Activated B cell treated with CpG ODN at 0.5 μM for 24 hours (primary cell): ENCODE measurements at regions not wholly inside any gene's neighbourhood (a gene's known extent, or its start where the extent isn't known, plus 50 kb on each side); places are given as distances from the start of the nearest gene placed in this dataset.

ENCODE experiments used
- ATAC-seq: fragments of 200-7000 bp; cut with Tn5 transposase; one replicate; pipeline ENCODE4 v1.10.0; 2021; ENCODE audit warnings: low read depth, mild to moderate bottlenecking, moderate library complexity
- CTCF ChIA-PET: fragments of 350-600 bp; sonication (Branson Sonifier 250); formaldehyde crosslinking; loops from one replicate; lab custom pipeline; 2021; ENCODE audit warnings: antibody characterized with exemption; lab: Charles Lee
- POLR2A ChIA-PET: fragments of 350-600 bp; sonication (Branson Sonifier 250); formaldehyde crosslinking; loops from one replicate; lab custom pipeline; 2021; ENCODE audit warnings: antibody characterized with exemption; lab: Charles Lee
- DNase-seq: peaks from one replicate; pipeline ENCODE4 v3.0.0; 2022
- H3K27ac Mint-ChIP-seq: one replicate; pipeline ENCODE4 v1.8.0; 2020; ENCODE audit warnings: mixed read lengths
- H3K27me3 Mint-ChIP-seq: one replicate; pipeline ENCODE4 v1.8.0; 2021; ENCODE audit warnings: mixed read lengths
- H3K36me3 Mint-ChIP-seq: one replicate; pipeline ENCODE4 v1.8.0; 2021; ENCODE audit warnings: low read depth, mixed read lengths
- H3K4me1 Mint-ChIP-seq: one replicate; pipeline ENCODE4 v1.8.0; 2021; ENCODE audit warnings: mixed read lengths
- H3K4me3 Mint-ChIP-seq: one replicate; pipeline ENCODE4 v1.8.0; 2020; ENCODE audit warnings: mild to moderate bottlenecking, mixed read lengths
- H3K9me3 Mint-ChIP-seq: one replicate; pipeline ENCODE4 v1.8.0; 2020; ENCODE audit warnings: mixed read lengths
- intact Hi-C: fragments of 100-400 bp; cut with micrococcal nuclease; formaldehyde crosslinking; loops from one replicate; pipeline ENCODE4 v1.15.1; 2024
- TF ChIP-seq, protein P1 (sequence below): fragments of 200-600 bp; IDR thresholded peaks from one replicate; pipeline ENCODE4 v1.8.0; 2022; ENCODE audit warnings: antibody characterized with exemption, mild to moderate bottlenecking

DNA sequence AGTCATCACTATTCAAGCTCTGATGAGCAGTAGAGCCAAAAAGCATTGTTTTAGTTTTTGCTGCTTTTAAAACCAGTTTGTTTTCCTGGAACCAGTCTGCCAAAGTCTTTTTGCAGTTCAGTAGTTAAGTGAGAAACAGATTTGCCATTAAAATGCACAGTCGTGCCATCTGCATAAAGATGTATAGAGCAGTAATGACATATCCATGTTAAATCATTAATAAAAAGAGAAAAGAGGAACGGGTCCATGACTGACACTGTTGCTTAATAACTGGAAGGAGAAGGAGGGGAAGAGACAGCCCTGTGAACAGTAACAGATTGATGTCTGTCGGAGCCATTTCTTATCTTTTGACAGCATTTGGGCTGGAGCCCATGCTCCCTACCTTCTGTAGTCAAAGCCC is 704.6 kb downstream of the SATB2 start:
- TF ChIP-seq, protein P1, sequence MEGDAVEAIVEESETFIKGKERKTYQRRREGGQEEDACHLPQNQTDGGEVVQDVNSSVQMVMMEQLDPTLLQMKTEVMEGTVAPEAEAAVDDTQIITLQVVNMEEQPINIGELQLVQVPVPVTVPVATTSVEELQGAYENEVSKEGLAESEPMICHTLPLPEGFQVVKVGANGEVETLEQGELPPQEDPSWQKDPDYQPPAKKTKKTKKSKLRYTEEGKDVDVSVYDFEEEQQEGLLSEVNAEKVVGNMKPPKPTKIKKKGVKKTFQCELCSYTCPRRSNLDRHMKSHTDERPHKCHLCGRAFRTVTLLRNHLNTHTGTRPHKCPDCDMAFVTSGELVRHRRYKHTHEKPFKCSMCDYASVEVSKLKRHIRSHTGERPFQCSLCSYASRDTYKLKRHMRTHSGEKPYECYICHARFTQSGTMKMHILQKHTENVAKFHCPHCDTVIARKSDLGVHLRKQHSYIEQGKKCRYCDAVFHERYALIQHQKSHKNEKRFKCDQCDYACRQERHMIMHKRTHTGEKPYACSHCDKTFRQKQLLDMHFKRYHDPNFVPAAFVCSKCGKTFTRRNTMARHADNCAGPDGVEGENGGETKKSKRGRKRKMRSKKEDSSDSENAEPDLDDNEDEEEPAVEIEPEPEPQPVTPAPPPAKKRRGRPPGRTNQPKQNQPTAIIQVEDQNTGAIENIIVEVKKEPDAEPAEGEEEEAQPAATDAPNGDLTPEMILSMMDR: no peak
- no peaks in the 10 kb centered on the region for H3K27me3 Mint-ChIP-seq
- no peaks in the 10 kb centered on the region for H3K36me3 Mint-ChIP-seq
- intact Hi-C loops: no loop called here
- no peaks in the 10 kb centered on the region for H3K4me1 Mint-ChIP-seq
- H3K9me3 Mint-ChIP-seq: no peaks in the 10 kb centered on the region
- ATAC-seq: no peak
- no peak for DNase-seq
- POLR2A ChIA-PET: no interaction called here
- H3K4me3 Mint-ChIP-seq: no peak overlapping the region
- no peak overlapping the region for H3K27ac Mint-ChIP-seq
- CTCF ChIA-PET: no interaction called here

DNA sequence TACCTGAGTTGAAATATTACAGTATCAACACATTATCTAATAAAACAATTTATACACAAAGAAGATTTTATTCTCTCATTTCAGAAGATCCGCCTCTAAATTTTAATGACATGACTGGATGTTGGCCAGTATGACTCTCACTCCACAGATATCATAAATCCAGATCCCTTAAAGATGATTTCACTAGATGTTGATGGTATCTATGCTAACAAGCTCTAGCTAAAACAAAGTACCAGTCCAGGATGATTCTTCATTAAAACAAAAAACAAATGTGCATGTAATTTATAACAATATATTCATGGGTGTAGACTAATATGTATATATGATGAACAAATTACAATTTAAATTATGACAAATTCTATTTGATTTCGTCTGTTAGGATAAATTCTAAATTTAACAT is 708.4 kb downstream of the SATB2 start:
- Mint-ChIP-seq H3K36me3 (no peaks in the 10 kb centered on the region), H3K27me3 (no peaks in the 10 kb centered on the region), H3K9me3 (no peaks in the 10 kb centered on the region), H3K4me1 (no peaks in the 10 kb centered on the region), H3K4me3 (no peak overlapping the region), H3K27ac (no peak overlapping the region)
- intact Hi-C loops: no loop called here
- DNase-seq (no peak), ATAC-seq (no peak)
- ChIA-PET CTCF (no interaction called here), POLR2A (no interaction called here)
- TF ChIP-seq, protein P1: no peak

DNA sequence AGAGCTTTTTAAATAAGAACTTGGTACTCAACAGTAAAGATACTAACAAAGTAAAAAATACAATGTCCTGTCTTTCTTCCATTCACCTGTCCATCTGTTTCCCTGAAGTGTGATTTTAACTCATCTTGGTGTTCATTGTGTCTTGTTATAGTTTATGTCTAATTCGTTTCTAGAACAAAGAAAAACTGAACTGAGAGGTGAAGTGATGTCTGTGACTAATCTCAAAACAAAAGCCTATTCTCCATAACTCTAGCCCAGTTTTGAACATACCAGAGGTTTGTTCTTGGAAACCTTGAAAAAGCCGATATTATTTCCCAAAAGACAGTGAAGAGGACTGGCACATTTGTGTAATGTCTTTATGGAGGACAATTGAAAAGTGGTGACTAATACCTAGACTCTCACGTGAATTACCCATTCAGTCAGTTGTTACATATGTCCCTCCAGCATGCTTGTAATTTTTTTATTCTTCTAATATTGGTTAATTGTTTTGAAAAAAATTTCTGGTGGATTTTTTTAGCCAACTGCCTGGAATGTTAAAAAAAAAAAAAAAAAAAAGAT is 725.8 kb downstream of the SATB2 start:
- Mint-ChIP-seq H3K27ac (no peak overlapping the region), H3K9me3 (no peaks in the 10 kb centered on the region), H3K4me3 (no peak overlapping the region), H3K4me1 (no peaks in the 10 kb centered on the region), H3K36me3 (no peaks in the 10 kb centered on the region), H3K27me3 (no peaks in the 10 kb centered on the region)
- ChIA-PET CTCF (no interaction called here), POLR2A (no interaction called here)
- TF ChIP-seq, protein P1: no peak
- DNase-seq (no peak), ATAC-seq (no peak)
- intact Hi-C loops: no loop called here

DNA sequence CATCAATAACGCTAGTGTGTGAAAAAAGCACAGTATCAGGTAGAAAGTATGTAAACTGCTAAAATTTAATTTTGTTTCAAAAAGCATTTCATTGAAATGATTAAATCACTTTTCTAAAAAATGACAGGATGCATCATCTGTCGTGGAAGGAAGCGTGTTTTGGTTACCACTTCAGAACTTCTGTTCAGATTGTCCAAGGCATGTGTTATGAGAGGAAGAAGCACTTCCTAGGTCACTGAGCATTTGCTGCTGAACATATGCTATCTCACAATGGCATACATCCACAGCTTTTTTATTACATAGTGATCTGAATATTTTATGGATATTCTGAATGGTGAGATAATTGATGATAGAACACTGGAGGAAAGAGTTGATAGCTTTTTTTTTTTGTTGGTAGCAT is 737.5 kb downstream of the SATB2 start:
- ChIA-PET CTCF (no interaction called here), POLR2A (no interaction called here)
- intact Hi-C loops: no loop called here
- ATAC-seq (no peak), DNase-seq (no peak)
- TF ChIP-seq, protein P1: no peak
- Mint-ChIP-seq H3K4me3 (no peak overlapping the region), H3K9me3 (no peaks in the 10 kb centered on the region), H3K27ac (no peak overlapping the region), H3K4me1 (no peaks in the 10 kb centered on the region), H3K36me3 (no peaks in the 10 kb centered on the region), H3K27me3 (no peaks in the 10 kb centered on the region)

DNA sequence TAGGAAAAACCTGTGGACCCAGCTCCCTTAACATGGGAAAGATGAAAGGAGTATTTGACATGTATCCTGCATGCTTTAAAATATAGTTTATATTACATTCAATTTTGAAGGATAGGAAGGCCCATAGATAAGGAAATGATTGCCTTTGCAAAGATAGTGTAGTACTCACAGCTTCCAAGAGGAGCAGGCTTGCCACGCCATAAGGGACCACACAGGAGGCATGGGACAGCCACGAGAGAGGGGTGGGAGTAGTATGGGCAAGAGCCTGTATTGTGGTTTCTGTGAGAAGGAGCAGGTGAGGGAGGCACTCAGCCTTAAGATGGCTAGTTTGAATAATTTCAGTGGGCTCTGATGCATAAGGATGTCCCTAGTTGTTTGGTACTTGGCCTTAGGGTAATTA is 740.3 kb downstream of the SATB2 start:
- H3K9me3 Mint-ChIP-seq: no peaks in the 10 kb centered on the region
- POLR2A ChIA-PET: no interaction called here
- no peak for ATAC-seq
- intact Hi-C loops: no loop called here
- no peak overlapping the region for H3K4me3 Mint-ChIP-seq
- TF ChIP-seq, protein P1: no peak
- CTCF ChIA-PET: no interaction called here
- H3K27ac Mint-ChIP-seq: no peak overlapping the region
- no peaks in the 10 kb centered on the region for H3K36me3 Mint-ChIP-seq
- no peak for DNase-seq
- no peaks in the 10 kb centered on the region for H3K4me1 Mint-ChIP-seq
- no peaks in the 10 kb centered on the region for H3K27me3 Mint-ChIP-seq
